SU-DHL-6 (cell line): ENCODE measurements at regions not wholly inside any gene's neighbourhood (a gene's known extent, or its start where the extent isn't known, plus 50 kb on each side); places are given as distances from the start of the nearest gene placed in this dataset.
A peak's percentile ranks its signal among the peaks of the same experiment; 100 is the strongest.

ENCODE experiments used
- H2AFZ ChIP-seq: fragments of 200-600 bp; sonication (generic); 2 replicates; pipeline ENCODE4 v1.6.1; 2014; ENCODE audit warnings: low read depth, mild to moderate bottlenecking, moderate library complexity, mixed read lengths, antibody characterized with exemption, low read length; ENCODE audit not compliant: severe bottlenecking
- H3F3A ChIP-seq: fragments of 200-600 bp; shearing (Covaris generic); 2 replicates; pipeline ENCODE4 v1.6.0; 2016; ENCODE audit warnings: antibody characterized with exemption, mild to moderate bottlenecking; ENCODE audit not compliant: insufficient read depth
- H3K27ac ChIP-seq: fragments of 200-600 bp; sonication (generic); 2 replicates; pipeline ENCODE4 v1.5.1; 2016; ENCODE audit warnings: low read depth, mild to moderate bottlenecking, low read length, moderate library complexity, mixed read lengths
- H3K27me3 ChIP-seq: fragments of 200-600 bp; sonication (generic), shearing (Covaris generic); 2 replicates; pipeline ENCODE4 v1.6.0; 2014; ENCODE audit warnings: mild to moderate bottlenecking, low read length
- H3K36me3 ChIP-seq: fragments of 200-600 bp; sonication (generic); 2 replicates; pipeline ENCODE4 v1.6.1; 2014; ENCODE audit warnings: mild to moderate bottlenecking, low read length, mixed read lengths
- H3K4me2 ChIP-seq: fragments of 300-600, 200-600 bp; shearing (Covaris generic), sonication (generic); 2 replicates; pipeline ENCODE4 v1.6.0; 2014; ENCODE audit warnings: low read length, low read depth, mild to moderate bottlenecking; ENCODE audit not compliant: poor library complexity, severe bottlenecking
- H3K4me3 ChIP-seq: fragments of 200-600 bp; sonication (generic); 2 replicates; pipeline ENCODE4 v1.5.1; 2014; ENCODE audit warnings: antibody characterized with exemption, low read length, mild to moderate bottlenecking, mixed read lengths; ENCODE audit not compliant: insufficient read depth, poor library complexity, severe bottlenecking
- H3K79me2 ChIP-seq: fragments of 200-600 bp; sonication (generic); 2 replicates; pipeline ENCODE4 v1.6.1; 2014; ENCODE audit warnings: mild to moderate bottlenecking, low read length, moderate library complexity; ENCODE audit not compliant: insufficient read depth
- H3K9ac ChIP-seq: fragments of 200-600 bp; sonication (generic); 2 replicates; pipeline ENCODE4 v1.7.0; 2014; ENCODE audit warnings: mild to moderate bottlenecking, low read length
- H3K9me2 ChIP-seq: fragments of 200-600 bp; sonication (generic); replicated peaks from 2 replicates; pipeline ENCODE4 v1.6.1; 2014; ENCODE audit warnings: low read length; ENCODE audit not compliant: insufficient read depth
- H3K9me3 ChIP-seq: fragments of 200-600 bp; sonication (generic); 2 replicates; pipeline ENCODE4 v1.6.1; 2014; ENCODE audit warnings: low read length, mixed read lengths; ENCODE audit not compliant: insufficient read depth
- H4K20me1 ChIP-seq: fragments of 200-600 bp; sonication (generic); 2 replicates; pipeline ENCODE4 v1.6.1; 2014; ENCODE audit warnings: low read depth, mild to moderate bottlenecking, antibody characterized with exemption, low read length, moderate library complexity, mixed read lengths
- CTCF ChIP-seq: fragments of 200-600 bp; sonication (generic); IDR thresholded peaks from one replicate; pipeline ENCODE4 v1.5.1; 2017; ENCODE audit warnings: antibody characterized with exemption, mild to moderate bottlenecking, low read length, moderate library complexity; ENCODE audit not compliant: insufficient read depth, poor library complexity, severe bottlenecking
- EZH2phosphoT487 ChIP-seq: fragments of 200-600 bp; sonication (generic), shearing (Covaris generic); conservative IDR thresholded peaks from 2 replicates; pipeline ENCODE4 v1.6.1; 2018; ENCODE audit warnings: mild to moderate bottlenecking, antibody characterized with exemption, low read length, moderate library complexity, mixed read lengths

DNA sequence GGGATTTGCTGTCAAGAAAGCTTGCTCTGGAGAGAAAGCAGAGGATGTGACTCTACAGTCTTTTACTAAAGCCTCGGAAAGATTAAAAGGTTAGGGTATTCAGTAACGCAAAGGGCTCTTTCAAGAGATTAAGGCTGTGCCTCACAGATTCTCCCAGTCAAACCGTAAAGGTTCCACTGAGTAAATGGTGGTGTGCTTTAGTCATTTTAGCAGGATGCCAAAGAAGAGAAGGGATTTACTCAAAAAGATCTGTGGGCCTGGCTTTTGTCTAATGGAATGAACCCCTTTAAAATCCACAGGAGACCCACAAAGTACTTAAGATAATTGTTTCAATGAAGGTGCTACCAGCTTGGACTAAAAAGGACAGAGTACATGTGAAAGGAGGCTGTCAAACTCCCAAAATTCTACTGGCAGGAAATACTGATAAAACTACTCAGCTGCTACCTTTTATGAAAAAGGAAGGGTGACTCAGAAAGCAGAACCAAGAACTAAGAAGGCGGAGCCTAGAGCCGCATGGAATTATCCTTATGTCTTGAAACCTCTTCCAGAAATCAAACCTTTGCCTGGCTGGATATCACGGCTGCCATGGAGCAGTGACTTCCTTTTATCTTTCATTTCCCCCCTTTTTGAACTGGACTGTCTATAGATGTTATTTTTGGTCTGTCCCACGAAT lies 670.2 kb upstream of the ZEB2 start:
- H3K4me2 ChIP-seq, result no peak overlapping the region
- no peak overlapping the region for H2AFZ ChIP-seq
- H3K36me3 ChIP-seq, result no peaks in the 10 kb centered on the region
- H3K27ac ChIP-seq, result no peak overlapping the region
- TF ChIP-seq CTCF (no peak), EZH2phosphoT487 (no peak)
- H4K20me1 ChIP-seq, result no peaks in the 10 kb centered on the region
- H3K4me3 ChIP-seq, result no peak overlapping the region
- H3K9me3 ChIP-seq, result no peaks in the 10 kb centered on the region
- H3F3A ChIP-seq, result no peaks in the 10 kb centered on the region
- H3K79me2 ChIP-seq, result no peaks in the 10 kb centered on the region
- no peaks in the 10 kb centered on the region for H3K27me3 ChIP-seq
- H3K9me2 ChIP-seq, result no peaks in the 10 kb centered on the region
- no peak overlapping the region for H3K9ac ChIP-seq

DNA sequence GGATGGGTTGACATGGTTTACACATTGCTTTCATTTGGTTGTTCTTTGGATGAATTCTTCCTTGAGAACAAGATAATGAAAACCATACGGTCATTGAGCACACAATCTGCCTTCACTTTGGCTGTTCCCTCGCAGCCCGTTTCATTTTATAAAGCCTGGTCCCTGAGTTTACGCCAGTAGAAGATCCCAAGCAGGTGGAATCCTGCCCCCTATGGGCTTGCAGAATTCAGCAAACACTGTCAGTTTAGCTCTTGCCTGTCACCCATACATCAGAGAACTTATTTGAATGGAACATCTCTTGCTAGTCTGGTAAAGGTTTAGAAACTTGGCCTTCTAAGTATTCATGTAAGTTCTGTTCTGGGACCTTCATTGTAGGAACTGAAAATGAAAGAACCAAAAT lies 666.4 kb upstream of the ZEB2 start:
- Histone ChIP-seq H3K4me3 (no peak overlapping the region), H3K27me3 (no peaks in the 10 kb centered on the region), H3K4me2 (no peak overlapping the region), H2AFZ (peak overlapping the region; percentile 23), H3K36me3 (no peaks in the 10 kb centered on the region), H3K9ac (no peak overlapping the region), H3K9me2 (no peaks in the 10 kb centered on the region), H4K20me1 (no peaks in the 10 kb centered on the region), H3F3A (no peaks in the 10 kb centered on the region), H3K9me3 (no peaks in the 10 kb centered on the region), H3K27ac (no peak overlapping the region), H3K79me2 (no peaks in the 10 kb centered on the region)
- no peak for TF ChIP-seq EZH2phosphoT487
- no peak for TF ChIP-seq CTCF

- Histone ChIP-seq H3K27ac (no peak overlapping the region), H3K79me2 (no peaks in the 10 kb centered on the region), H3K9ac (no peak overlapping the region), H2AFZ (no peak overlapping the region), H4K20me1 (no peaks in the 10 kb centered on the region), H3K27me3 (no peaks in the 10 kb centered on the region), H3K4me2 (no peak overlapping the region), H3K9me3 (no peaks in the 10 kb centered on the region), H3F3A (no peaks in the 10 kb centered on the region), H3K36me3 (no peaks in the 10 kb centered on the region), H3K9me2 (no peaks in the 10 kb centered on the region), H3K4me3 (no peak overlapping the region)
- TF ChIP-seq EZH2phosphoT487, result no peak
- TF ChIP-seq CTCF, result no peak
These were observed 665.8 kb upstream of the ZEB2 start for GRCh38 chr2:145185696-145186095.
